IMR-90 (cell line): ENCODE measurements at regions not wholly inside any gene's neighbourhood (a gene's known extent, or its start where the extent isn't known, plus 50 kb on each side); places are given as distances from the start of the nearest gene placed in this dataset.

ENCODE experiments used
- CEBPB ChIP-seq: IDR thresholded peaks from 2 replicates; pipeline ENCODE4 v1.6.1; 2012; ENCODE audit warnings: low read depth, low read length, improper control_type of control experiment
- CTCF ChIP-seq: conservative IDR thresholded peaks from 2 replicates; pipeline ENCODE4 v1.5.1; 2012; ENCODE audit warnings: mild to moderate bottlenecking, low read depth, low read length, improper control_type of control experiment
- FOS ChIP-seq: fragments of 150-350 bp; IDR thresholded peaks from 2 replicates; pipeline ENCODE4 v1.6.1; 2016; ENCODE audit warnings: low read depth, low read length
- MAFK ChIP-seq: IDR thresholded peaks from 2 replicates; pipeline ENCODE4 v1.6.1; 2012; ENCODE audit warnings: low read depth, low read length, improper control_type of control experiment
- NFE2L2 ChIP-seq: fragments of 150-350 bp; IDR thresholded peaks from 2 replicates; pipeline ENCODE4 v1.6.1; 2016; ENCODE audit warnings: low read depth, mild to moderate bottlenecking, low read length
- POLR2A ChIP-seq: IDR thresholded peaks from 2 replicates; pipeline ENCODE4 v1.6.1; 2012; ENCODE audit warnings: mild to moderate bottlenecking, low read depth, low read length
- RFX5 ChIP-seq: IDR thresholded peaks from 2 replicates; pipeline ENCODE4 v1.8.0; 2012; ENCODE audit warnings: low read depth, mild to moderate bottlenecking, low read length, moderate library complexity
- TF ChIP-seq, protein P1 (sequence below): fragments of 150-350 bp; IDR thresholded peaks from 2 replicates; pipeline ENCODE4 v1.6.1; 2017; ENCODE audit warnings: mild to moderate bottlenecking, antibody characterized with exemption, low read length, low read depth

DNA sequence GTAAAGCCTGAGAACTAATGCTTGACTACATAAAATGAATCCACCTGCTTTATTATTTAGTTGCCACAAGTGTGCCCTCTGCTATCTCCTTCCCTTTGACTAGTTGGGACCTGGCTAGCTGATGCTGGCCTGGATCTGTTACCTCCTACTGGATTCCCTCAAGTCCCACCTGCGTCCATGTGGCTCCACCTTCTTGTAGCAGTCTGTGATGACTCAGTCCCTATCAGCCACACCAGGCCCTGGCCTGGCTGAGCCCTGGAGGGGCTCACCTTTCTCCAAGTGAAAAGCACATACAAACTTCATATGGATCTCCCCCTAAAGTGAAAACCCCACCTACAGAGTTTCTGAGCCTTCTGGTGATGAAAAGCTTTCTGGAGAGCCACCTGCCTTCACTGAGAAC lies 611.4 kb downstream of the SEMA5A start:
- TF ChIP-seq CEBPB (no peak), CTCF (no peak), MAFK (no peak), FOS (no peak), NFE2L2 (no peak), POLR2A (no peak), RFX5 (no peak)
- TF ChIP-seq, protein P1, sequence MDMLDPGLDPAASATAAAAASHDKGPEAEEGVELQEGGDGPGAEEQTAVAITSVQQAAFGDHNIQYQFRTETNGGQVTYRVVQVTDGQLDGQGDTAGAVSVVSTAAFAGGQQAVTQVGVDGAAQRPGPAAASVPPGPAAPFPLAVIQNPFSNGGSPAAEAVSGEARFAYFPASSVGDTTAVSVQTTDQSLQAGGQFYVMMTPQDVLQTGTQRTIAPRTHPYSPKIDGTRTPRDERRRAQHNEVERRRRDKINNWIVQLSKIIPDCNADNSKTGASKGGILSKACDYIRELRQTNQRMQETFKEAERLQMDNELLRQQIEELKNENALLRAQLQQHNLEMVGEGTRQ, result no peak
